Retinal pigment epithelial cell (primary cell): ENCODE measurements at regions not wholly inside any gene's neighbourhood (a gene's known extent, or its start where the extent isn't known, plus 50 kb on each side); places are given as distances from the start of the nearest gene placed in this dataset.
"Not testable (repeated sequence)": the region's sequence is repeated elsewhere in the genome, so short reads cannot be mapped to it uniquely, and the experiment has no call there.

Source experiments
- DNase-seq: peaks from one replicate; pipeline ENCODE4 v3.0.0-alpha.2; 2010; ENCODE audit warnings: low read depth
- H3K4me3 ChIP-seq: 2 replicates; pipeline ENCODE4 v1.5.1; 2011; ENCODE audit warnings: mild to moderate bottlenecking, low read length, control low read depth, moderate library complexity
- TF ChIP-seq, protein P1 (sequence below): conservative IDR thresholded peaks from 2 replicates; pipeline ENCODE4 v1.5.1; 2011; ENCODE audit warnings: low read depth, low read length, control low read depth, inconsistent platforms

DNA sequence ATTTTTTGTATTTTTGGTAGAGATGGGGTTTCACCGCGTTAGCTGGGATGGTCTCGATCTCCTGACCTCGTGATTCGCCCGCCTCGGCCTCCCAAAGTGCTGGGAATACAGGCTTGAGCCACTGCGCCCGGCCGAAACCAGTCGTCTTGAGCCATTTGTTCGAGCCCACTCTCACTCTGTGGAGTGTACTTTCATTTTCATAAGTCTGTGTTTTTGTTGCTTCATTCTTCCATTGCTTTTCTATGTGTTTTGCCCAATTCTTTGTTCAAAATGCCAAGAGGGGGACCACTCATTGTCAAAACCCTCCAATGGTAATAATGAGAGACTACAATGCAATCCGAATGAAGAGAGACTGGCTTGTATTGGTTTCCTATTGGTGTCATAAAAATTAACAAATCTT lies 1545.5 kb upstream of the DDX18 start:
- TF ChIP-seq, protein P1, sequence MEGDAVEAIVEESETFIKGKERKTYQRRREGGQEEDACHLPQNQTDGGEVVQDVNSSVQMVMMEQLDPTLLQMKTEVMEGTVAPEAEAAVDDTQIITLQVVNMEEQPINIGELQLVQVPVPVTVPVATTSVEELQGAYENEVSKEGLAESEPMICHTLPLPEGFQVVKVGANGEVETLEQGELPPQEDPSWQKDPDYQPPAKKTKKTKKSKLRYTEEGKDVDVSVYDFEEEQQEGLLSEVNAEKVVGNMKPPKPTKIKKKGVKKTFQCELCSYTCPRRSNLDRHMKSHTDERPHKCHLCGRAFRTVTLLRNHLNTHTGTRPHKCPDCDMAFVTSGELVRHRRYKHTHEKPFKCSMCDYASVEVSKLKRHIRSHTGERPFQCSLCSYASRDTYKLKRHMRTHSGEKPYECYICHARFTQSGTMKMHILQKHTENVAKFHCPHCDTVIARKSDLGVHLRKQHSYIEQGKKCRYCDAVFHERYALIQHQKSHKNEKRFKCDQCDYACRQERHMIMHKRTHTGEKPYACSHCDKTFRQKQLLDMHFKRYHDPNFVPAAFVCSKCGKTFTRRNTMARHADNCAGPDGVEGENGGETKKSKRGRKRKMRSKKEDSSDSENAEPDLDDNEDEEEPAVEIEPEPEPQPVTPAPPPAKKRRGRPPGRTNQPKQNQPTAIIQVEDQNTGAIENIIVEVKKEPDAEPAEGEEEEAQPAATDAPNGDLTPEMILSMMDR: no peak
- no peak overlapping the region for H3K4me3 ChIP-seq
- no peak for DNase-seq

DNA sequence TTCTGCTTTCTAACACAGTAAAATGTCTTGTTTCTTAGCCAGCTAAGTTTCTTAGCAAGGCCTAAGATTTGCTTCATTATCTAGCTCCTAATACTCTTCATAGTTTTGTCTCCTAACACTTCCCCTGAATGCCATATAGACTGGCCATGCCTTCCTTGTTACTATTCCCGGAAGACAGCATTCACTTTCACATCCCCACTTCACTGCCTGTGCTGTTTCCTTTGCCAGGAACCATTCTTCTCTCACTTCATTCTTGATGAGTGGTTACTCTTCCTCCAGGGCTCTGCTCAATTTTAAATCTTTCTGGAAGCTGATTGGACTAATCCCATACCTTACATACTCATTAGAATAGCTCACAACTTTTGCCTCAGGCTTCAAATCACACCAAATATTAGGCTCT lies 1510.2 kb upstream of the DDX18 start:
- TF ChIP-seq, protein P1: no peak
- no peak overlapping the region for H3K4me3 ChIP-seq
- no peak for DNase-seq

DNA sequence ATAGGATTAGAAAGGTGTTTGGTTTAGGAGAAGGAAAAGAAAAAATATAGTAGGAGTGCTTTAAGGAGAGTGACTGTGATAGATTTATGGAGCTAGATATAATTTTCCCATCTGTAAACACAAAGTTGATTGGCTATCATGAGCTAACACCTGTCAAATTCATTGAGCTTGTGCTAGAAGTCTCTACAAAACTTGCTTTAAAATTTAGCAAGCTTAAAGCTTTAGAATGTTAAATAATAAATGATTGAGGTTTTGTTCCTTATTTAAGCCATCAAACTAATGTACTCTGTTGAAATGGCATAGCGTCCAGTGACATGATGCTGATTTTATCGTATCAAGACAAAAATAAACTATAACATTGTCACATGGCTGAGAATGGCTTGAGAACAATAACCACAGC lies 1497.4 kb upstream of the DDX18 start:
- H3K4me3 ChIP-seq: no peak overlapping the region
- no peak for DNase-seq
- TF ChIP-seq, protein P1: no peak

DNA sequence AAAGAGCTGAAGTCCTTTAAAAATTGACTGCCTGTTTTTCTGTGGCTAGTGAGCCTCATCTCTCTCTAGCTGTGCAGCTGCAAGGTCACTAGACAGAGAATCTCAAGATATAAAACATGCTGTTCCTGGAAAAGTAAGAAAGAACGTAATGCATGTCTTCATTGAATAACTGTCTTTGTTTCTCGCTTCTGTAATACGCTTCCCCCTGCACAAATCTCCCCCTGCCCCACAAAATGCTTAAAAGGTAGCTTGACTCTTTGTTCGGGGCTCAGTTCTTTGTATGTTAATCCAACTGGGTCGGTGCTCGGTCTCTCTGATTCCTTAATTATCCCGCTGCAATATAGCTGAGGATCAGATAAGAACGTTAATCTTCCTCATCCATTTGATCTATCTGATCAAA lies 1495.9 kb upstream of the DDX18 start:
- not testable (repeated sequence) for DNase-seq, H3K4me3 ChIP-seq

DNA sequence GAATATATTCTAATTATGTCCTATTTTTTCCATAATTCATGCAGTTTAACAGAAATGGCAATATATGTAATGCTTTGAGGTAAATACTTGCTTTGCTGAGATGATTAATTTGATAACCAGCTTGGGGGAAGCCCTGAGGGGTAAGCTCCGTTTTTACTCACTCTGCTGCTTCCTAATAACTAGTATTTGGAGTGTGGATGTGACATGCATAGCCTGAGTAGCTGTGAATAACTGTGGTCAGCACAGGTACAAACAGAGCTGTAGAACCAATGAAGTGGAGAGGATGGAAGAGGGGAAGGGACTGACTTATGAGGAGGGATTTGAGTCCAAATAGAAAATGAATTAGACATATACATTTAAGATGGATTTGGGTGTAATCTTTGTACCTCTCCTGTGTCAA lies 1495.5 kb upstream of the DDX18 start:
- TF ChIP-seq, protein P1: no peak
- H3K4me3 ChIP-seq: no peak overlapping the region
- no peak for DNase-seq

DNA sequence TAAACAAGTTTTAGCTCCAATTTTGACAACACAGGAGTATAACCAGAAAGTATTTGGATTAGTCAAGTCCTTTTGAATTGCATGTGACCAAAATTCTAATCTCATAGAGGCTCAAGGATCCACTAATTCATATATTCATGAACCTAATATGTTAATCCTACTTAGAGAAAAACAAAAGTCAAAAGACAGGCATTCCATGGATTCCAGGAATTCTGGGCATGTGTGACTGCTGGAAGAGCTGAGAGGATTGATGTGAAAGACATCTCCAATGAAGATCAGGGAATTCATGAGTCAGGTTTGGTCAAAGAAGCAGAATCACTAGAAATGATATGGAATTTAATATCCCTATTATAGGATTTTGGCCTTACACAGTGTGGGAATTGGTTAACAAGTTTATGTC lies 1494.6 kb upstream of the DDX18 start:
- no peak overlapping the region for H3K4me3 ChIP-seq
- DNase-seq: peak; percentile 82
- TF ChIP-seq, protein P1: no peak

DNA sequence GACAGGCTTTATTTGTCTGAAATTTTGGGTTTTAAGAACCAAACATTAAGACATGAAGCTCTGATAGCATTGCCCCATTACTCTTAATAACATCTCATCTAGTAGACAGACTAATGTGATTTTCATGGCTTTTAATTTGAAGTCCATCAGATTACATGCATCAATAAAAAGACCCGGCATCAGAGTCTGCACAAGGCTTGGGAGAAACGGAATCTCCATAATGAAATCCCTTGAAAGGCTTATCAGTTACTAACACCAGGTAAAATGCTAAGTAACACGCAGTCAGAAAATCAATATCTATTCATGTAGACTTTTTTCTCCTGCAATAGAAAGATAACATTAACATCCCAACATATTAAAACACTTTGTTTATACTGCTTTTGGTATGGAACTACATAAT lies 1485.2 kb upstream of the DDX18 start:
- DNase-seq: no peak
- TF ChIP-seq, protein P1: no peak
- H3K4me3 ChIP-seq: no peak overlapping the region

DNA sequence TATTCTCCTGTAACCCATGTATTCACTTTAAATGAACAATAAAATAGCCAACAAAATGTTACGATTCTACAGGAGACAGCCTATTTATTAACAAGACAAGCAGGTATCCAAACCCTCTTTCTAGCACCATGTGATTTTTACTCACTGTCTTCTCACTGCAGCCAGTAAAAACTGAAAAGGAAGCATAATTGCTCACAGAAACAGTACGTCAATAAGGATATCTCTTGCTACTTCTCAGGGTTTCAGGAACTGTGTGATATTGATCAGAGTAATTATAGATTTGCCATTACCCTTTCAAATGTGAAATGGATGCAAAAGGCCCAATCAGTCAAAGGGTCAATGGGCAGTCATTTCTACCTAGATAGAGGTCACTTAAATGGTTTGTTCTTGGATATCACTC lies 1473.8 kb upstream of the DDX18 start:
- H3K4me3 ChIP-seq: no peak overlapping the region
- DNase-seq: no peak
- TF ChIP-seq, protein P1: no peak
